CD14-positive monocyte (primary cell): ENCODE measurements at regions not wholly inside any gene's neighbourhood (a gene's known extent, or its start where the extent isn't known, plus 50 kb on each side); places are given as distances from the start of the nearest gene placed in this dataset.

Experiments
- DNase-seq, 3 donors: peaks; one replicate each; pipeline ENCODE4 v3.0.0-alpha.2; 2011 to 2022
- H2AFZ ChIP-seq: 2 replicates; pipeline ENCODE4 v1.6.0; 2012; ENCODE audit warnings: mild to moderate bottlenecking, low read depth, low read length, inconsistent platforms; ENCODE audit not compliant: insufficient read depth, poor library complexity, severe bottlenecking
- H3K27ac ChIP-seq, 2 donors: 1 replicate in 1 of 2; 2 replicates in 1 of 2; pipeline ENCODE4 v1.5.1; 2012 to 2013; ENCODE audit warnings: low read length in 2 of 2, control low read depth in 1 of 2, inconsistent platforms in 1 of 2, low read depth in 1 of 2, mild to moderate bottlenecking in 1 of 2
- H3K27me3 ChIP-seq, 2 donors: one replicate each; pipeline versions ENCODE4 v1.6.0 to v1.6.1; 2011 to 2013; ENCODE audit warnings: low read length in 2 of 2; ENCODE audit not compliant: control insufficient read depth in 2 of 2, insufficient read depth in 2 of 2
- H3K36me3 ChIP-seq, 2 donors: replicated peaks in 1 of 2; 1 replicate in 1 of 2; 2 replicates in 1 of 2; pipeline versions ENCODE4 v1.5.1 to v1.6.1; 2012 to 2013; ENCODE audit warnings: low read length in 2 of 2, control low read depth in 1 of 2, inconsistent platforms in 1 of 2, mild to moderate bottlenecking in 1 of 2; ENCODE audit not compliant: insufficient read depth in 2 of 2, control insufficient read depth in 1 of 2
- H3K4me1 ChIP-seq, 2 donors: 1 replicate in 1 of 2; 2 replicates in 1 of 2; pipeline versions ENCODE4 v1.5.1 to v1.6.1; 2012 to 2013; ENCODE audit warnings: low read length in 2 of 2, control low read depth in 1 of 2, inconsistent platforms in 1 of 2, mild to moderate bottlenecking in 1 of 2, moderate library complexity in 1 of 2; ENCODE audit not compliant: insufficient read depth in 2 of 2, control insufficient read depth in 1 of 2
- H3K4me2 ChIP-seq: replicated peaks from 2 replicates; pipeline ENCODE3; 2012; ENCODE audit warnings: low read length, moderate library complexity, mild to moderate bottlenecking; ENCODE audit not compliant: poor library complexity, severe bottlenecking; ENCODE audit errors: extremely low read depth
- H3K4me3 ChIP-seq, 3 experiments: fragments of 200-600 bp in 1 of 3; sonication (generic) in 1 of 3; replicated peaks in 1 of 3; 1 replicate in 2 of 3; 2 replicates in 1 of 3; pipeline ENCODE4 v1.5.1; 2011 to 2013; ENCODE audit warnings: low read length in 3 of 3, mild to moderate bottlenecking in 3 of 3, control low read depth in 2 of 3, low read depth in 2 of 3, inconsistent platforms in 1 of 3, moderate library complexity in 1 of 3
- H3K79me2 ChIP-seq: 2 replicates; pipeline ENCODE4 v1.6.0; 2012; ENCODE audit warnings: mild to moderate bottlenecking, control low read depth, inconsistent platforms, low read length, moderate library complexity; ENCODE audit not compliant: insufficient read depth
- H3K9ac ChIP-seq: 2 replicates; pipeline ENCODE4 v1.6.0; 2017; ENCODE audit warnings: low read length, mild to moderate bottlenecking; ENCODE audit not compliant: insufficient read depth, poor library complexity, severe bottlenecking
- H3K9me3 ChIP-seq, 2 donors: replicated peaks in 1 of 2; 1 replicate in 1 of 2; 2 replicates in 1 of 2; pipeline versions ENCODE4 v1.5.1 to v1.6.1; 2012 to 2013; ENCODE audit warnings: low read length in 2 of 2, control low read depth in 1 of 2; ENCODE audit not compliant: control insufficient read depth in 1 of 2, insufficient read depth in 1 of 2
- H4K20me1 ChIP-seq: 2 replicates; pipeline ENCODE4 v1.6.0; 2012; ENCODE audit warnings: mild to moderate bottlenecking, low read length, control low read depth, moderate library complexity; ENCODE audit not compliant: insufficient read depth
- H3K27ac Mint-ChIP-seq, 7 donors: one replicate each; pipeline ENCODE4 v1.8.0; 2020; ENCODE audit warnings: mild to moderate bottlenecking in 7 of 7, mixed read lengths in 7 of 7, moderate library complexity in 6 of 7, inconsistent platforms in 2 of 7
- H3K27me3 Mint-ChIP-seq, 3 donors: one replicate each; pipeline ENCODE4 v1.8.0; 2021 to 2022; ENCODE audit warnings: low read depth in 3 of 3, mild to moderate bottlenecking in 3 of 3, mixed read lengths in 3 of 3, moderate library complexity in 3 of 3, inconsistent platforms in 1 of 3
- H3K36me3 Mint-ChIP-seq, 2 donors: one replicate each; pipeline ENCODE4 v1.8.0; 2020; ENCODE audit warnings: mixed read lengths in 2 of 2, inconsistent platforms in 1 of 2, mild to moderate bottlenecking in 1 of 2
- H3K4me1 Mint-ChIP-seq: one replicate; pipeline ENCODE4 v1.8.0; 2020; ENCODE audit warnings: mild to moderate bottlenecking, mixed read lengths
- H3K4me3 Mint-ChIP-seq, 2 donors: one replicate each; pipeline ENCODE4 v1.8.0; 2020; ENCODE audit warnings: mild to moderate bottlenecking in 2 of 2, mixed read lengths in 2 of 2, moderate library complexity in 1 of 2
- H3K9me3 Mint-ChIP-seq, 7 donors: one replicate each; pipeline ENCODE4 v1.8.0; 2020 to 2022; ENCODE audit warnings: mixed read lengths in 7 of 7, mild to moderate bottlenecking in 6 of 7, moderate library complexity in 6 of 7, inconsistent platforms in 2 of 7
- WGBS: methylation state at CpG from one replicate; pipeline ENCODE4 v1.1.5; 2013; ENCODE audit warnings: missing lambda C conversion rate; ENCODE audit not compliant: insufficient coverage; 5-methylcytosine and 5-hydroxymethylcytosine counted together
- intact Hi-C, 2 donors: fragments of 100-400 bp; cut with micrococcal nuclease; formaldehyde crosslinking; loops; one replicate each; pipeline versions ENCODE4 v1.15.0 to v1.15.1; 2023
- TF ChIP-seq, protein P1 (sequence below): fragments of 200-600 bp; IDR thresholded peaks from one replicate; pipeline ENCODE4 v1.8.0; 2022; ENCODE audit warnings: antibody characterized with exemption, mild to moderate bottlenecking

DNA sequence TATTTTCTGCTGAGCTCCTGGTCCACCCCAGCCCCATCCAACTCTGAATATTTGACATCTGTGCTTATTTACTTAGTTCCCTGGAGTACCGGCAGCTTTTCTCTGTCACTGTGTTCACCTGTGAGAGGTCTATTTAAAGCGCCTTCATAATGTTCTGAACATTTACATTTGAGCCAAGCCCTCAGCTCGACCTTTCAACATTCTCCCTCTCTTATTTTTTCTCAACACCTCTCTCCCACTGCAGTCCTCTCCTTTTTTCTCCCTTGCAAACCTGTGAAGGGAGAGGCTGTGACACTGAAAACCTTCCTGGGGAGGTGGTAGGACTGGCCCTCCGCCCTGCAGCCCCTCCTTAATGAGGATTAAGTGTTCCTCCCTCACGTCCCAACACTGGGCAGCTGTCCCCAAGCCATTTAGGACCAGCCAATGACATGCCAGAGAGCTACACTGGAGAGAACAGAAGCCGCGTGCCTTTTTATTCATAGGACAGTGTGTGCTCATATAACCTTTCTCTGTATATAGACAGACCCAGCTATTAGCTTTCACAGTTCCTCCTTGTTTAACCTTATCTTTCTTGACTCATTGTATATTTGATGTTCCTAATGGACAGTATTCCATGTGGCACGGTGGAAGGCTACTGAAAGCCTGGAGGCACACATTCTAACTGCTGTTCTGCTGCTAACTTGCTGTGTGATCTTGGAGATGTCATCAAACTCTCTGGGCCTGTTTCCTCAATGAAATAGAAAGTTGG, 134.8 kb downstream of the NUFIP1 start:
- peaks cover 0 to 4% (median 3%) of the 10 kb centered on the region in 3 donors for H3K27me3 Mint-ChIP-seq
- Histone ChIP-seq H3K79me2 (no peaks in the 10 kb centered on the region), H3K9ac (no peak overlapping the region), H4K20me1 (no peaks in the 10 kb centered on the region), H3K36me3 (no peaks in the 10 kb centered on the region), H3K9me3 (no peaks in the 10 kb centered on the region), H2AFZ (no peak overlapping the region), H3K27ac (no peak overlapping the region), H3K4me2 (no peak overlapping the region), H3K4me3 (no peak overlapping the region), H3K4me1 (no peaks in the 10 kb centered on the region), H3K27me3 (no peaks in the 10 kb centered on the region)
- no peaks in the 10 kb centered on the region for H3K9me3 Mint-ChIP-seq
- H3K4me3 Mint-ChIP-seq = no peak overlapping the region
- intact Hi-C loops = no loop called here
- 97% methylated on average over 7 of the region's 8 CpGs for WGBS
- H3K36me3 Mint-ChIP-seq = no peaks in the 10 kb centered on the region
- DNase-seq = no peak
- no peak overlapping the region for H3K27ac Mint-ChIP-seq
- no peaks in the 10 kb centered on the region for H3K4me1 Mint-ChIP-seq
- TF ChIP-seq, protein P1, sequence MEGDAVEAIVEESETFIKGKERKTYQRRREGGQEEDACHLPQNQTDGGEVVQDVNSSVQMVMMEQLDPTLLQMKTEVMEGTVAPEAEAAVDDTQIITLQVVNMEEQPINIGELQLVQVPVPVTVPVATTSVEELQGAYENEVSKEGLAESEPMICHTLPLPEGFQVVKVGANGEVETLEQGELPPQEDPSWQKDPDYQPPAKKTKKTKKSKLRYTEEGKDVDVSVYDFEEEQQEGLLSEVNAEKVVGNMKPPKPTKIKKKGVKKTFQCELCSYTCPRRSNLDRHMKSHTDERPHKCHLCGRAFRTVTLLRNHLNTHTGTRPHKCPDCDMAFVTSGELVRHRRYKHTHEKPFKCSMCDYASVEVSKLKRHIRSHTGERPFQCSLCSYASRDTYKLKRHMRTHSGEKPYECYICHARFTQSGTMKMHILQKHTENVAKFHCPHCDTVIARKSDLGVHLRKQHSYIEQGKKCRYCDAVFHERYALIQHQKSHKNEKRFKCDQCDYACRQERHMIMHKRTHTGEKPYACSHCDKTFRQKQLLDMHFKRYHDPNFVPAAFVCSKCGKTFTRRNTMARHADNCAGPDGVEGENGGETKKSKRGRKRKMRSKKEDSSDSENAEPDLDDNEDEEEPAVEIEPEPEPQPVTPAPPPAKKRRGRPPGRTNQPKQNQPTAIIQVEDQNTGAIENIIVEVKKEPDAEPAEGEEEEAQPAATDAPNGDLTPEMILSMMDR = no peak

DNA sequence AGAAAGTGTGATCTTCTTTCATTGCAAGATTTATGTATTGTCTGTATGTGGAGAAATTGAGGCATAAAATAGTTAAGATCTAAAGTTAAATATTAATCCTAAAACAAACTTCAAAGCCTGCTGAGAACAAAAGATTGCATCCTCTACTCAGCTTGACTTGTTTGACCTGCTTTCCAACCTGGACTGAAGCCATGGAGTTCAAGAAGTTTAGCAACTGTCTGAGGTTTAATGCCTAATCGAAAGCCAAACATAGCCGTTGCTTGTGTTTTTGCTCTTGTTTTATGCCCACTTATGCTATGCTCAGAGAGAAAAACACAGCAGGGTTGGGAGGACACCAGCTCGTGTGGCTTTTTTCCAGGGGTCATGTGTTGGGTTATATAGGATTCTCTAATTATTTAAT, 135.6 kb downstream of the NUFIP1 start:
- 92% methylated on average over 2 of the region's 3 CpGs for WGBS
- no peaks in the 10 kb centered on the region for H3K27me3 ChIP-seq
- H4K20me1 ChIP-seq = no peaks in the 10 kb centered on the region
- no peak overlapping the region for H3K4me3 ChIP-seq
- no peak overlapping the region for H3K9ac ChIP-seq
- Mint-ChIP-seq H3K27ac (no peak overlapping the region), H3K27me3 (peaks cover 0 to 4% (median 3%) of the 10 kb centered on the region in 3 donors), H3K9me3 (no peaks in the 10 kb centered on the region), H3K4me1 (no peaks in the 10 kb centered on the region), H3K36me3 (no peaks in the 10 kb centered on the region), H3K4me3 (no peak overlapping the region)
- TF ChIP-seq, protein P1 = no peak
- H3K9me3 ChIP-seq = no peaks in the 10 kb centered on the region
- no peaks in the 10 kb centered on the region for H3K4me1 ChIP-seq
- no peaks in the 10 kb centered on the region for H3K79me2 ChIP-seq
- DNase-seq = no peak
- no peak overlapping the region for H3K4me2 ChIP-seq
- no peak overlapping the region for H3K27ac ChIP-seq
- intact Hi-C loops = no loop called here
- no peaks in the 10 kb centered on the region for H3K36me3 ChIP-seq
- no peak overlapping the region for H2AFZ ChIP-seq
